ENCODE measurements at regions not wholly inside any gene's neighbourhood (a gene's known extent, or its start where the extent isn't known, plus 50 kb on each side); places are given as distances from the start of the nearest gene placed in this dataset.

- Histone ChIP-seq H3K27ac (no peak overlapping the region), H4K20me1 (ENCODE audit: low read depth) (no peaks in the 10 kb centered on the region), H3K27me3 (no peaks in the 10 kb centered on the region), H2AFZ (replicated peaks) (no peak overlapping the region), H3K4me1 (no peaks in the 10 kb centered on the region), H3K9ac (no peak overlapping the region), H3K4me3 (no peak overlapping the region), H3K9me3 (ENCODE audit: low read depth) (no peaks in the 10 kb centered on the region), H3K4me2 (no peak overlapping the region), H3F3A (ENCODE audit: low read depth) (no peaks in the 10 kb centered on the region), H3K79me2 (ENCODE audit: low read depth) (no peaks in the 10 kb centered on the region), H3K36me3 (no peaks in the 10 kb centered on the region)
- TF ChIP-seq, protein P1, sequence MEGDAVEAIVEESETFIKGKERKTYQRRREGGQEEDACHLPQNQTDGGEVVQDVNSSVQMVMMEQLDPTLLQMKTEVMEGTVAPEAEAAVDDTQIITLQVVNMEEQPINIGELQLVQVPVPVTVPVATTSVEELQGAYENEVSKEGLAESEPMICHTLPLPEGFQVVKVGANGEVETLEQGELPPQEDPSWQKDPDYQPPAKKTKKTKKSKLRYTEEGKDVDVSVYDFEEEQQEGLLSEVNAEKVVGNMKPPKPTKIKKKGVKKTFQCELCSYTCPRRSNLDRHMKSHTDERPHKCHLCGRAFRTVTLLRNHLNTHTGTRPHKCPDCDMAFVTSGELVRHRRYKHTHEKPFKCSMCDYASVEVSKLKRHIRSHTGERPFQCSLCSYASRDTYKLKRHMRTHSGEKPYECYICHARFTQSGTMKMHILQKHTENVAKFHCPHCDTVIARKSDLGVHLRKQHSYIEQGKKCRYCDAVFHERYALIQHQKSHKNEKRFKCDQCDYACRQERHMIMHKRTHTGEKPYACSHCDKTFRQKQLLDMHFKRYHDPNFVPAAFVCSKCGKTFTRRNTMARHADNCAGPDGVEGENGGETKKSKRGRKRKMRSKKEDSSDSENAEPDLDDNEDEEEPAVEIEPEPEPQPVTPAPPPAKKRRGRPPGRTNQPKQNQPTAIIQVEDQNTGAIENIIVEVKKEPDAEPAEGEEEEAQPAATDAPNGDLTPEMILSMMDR (IDR thresholded peaks at IDR 0.05): no peak
- TF ChIP-seq EZH2 (IDR thresholded peaks at IDR 0.05) (no peak), EZH2phosphoT487 (IDR thresholded peaks at IDR 0.05) (no peak)
- Mint-ChIP-seq H3K27ac (no peak overlapping the region), H3K36me3 (no peaks in the 10 kb centered on the region), H3K4me1 (no peaks in the 10 kb centered on the region), H3K4me3 (no peak overlapping the region), H3K9me3 (no peaks in the 10 kb centered on the region), H3K27me3 (ENCODE audit: insufficient read depth, low read depth) (no peaks in the 10 kb centered on the region)
- DNase-seq (ENCODE audit: low spot score): no peak
Observed at GRCh38 chr2:117723888-117724434, 90.5 kb upstream of the DDX18 start.

DNA sequence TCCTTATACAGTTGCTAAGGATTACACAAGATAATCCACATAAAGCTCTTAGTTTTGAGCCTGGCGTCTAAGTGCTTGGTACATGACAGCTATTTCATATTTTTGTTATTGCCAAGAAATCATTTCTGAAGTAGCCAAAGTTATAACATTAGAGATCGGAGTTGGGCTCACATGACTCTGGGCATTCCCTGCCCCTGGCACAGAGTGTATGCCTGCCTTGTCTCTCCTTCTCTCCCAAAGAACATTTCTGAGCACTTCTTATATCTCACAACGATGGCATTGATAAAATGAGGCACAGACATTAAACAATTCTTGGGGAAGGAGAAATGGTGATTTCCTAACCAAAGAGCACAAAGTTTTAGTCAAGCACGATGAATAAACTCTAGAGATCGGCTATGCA is 87.7 kb upstream of the DDX18 start:
- Histone ChIP-seq H3K36me3 (no peaks in the 10 kb centered on the region), H3K79me2 (ENCODE audit: low read depth) (no peaks in the 10 kb centered on the region), H3K27ac (no peak overlapping the region), H3K9me3 (ENCODE audit: low read depth) (no peaks in the 10 kb centered on the region), H3K4me2 (no peak overlapping the region), H3F3A (ENCODE audit: low read depth) (no peaks in the 10 kb centered on the region), H2AFZ (replicated peaks) (no peak overlapping the region), H3K4me1 (no peaks in the 10 kb centered on the region), H3K4me3 (no peak overlapping the region), H3K9ac (no peak overlapping the region), H3K27me3 (no peaks in the 10 kb centered on the region), H4K20me1 (ENCODE audit: low read depth) (no peaks in the 10 kb centered on the region)
- Mint-ChIP-seq H3K27me3 (ENCODE audit: insufficient read depth, low read depth) (no peaks in the 10 kb centered on the region), H3K36me3 (no peaks in the 10 kb centered on the region), H3K4me1 (no peaks in the 10 kb centered on the region), H3K4me3 (no peak overlapping the region), H3K9me3 (no peaks in the 10 kb centered on the region), H3K27ac (no peak overlapping the region)
- TF ChIP-seq, protein P1 (IDR thresholded peaks at IDR 0.05): no peak
- TF ChIP-seq EZH2phosphoT487 (IDR thresholded peaks at IDR 0.05): no peak
- TF ChIP-seq EZH2 (IDR thresholded peaks at IDR 0.05): no peak
- DNase-seq (ENCODE audit: low spot score): no peak

DNA sequence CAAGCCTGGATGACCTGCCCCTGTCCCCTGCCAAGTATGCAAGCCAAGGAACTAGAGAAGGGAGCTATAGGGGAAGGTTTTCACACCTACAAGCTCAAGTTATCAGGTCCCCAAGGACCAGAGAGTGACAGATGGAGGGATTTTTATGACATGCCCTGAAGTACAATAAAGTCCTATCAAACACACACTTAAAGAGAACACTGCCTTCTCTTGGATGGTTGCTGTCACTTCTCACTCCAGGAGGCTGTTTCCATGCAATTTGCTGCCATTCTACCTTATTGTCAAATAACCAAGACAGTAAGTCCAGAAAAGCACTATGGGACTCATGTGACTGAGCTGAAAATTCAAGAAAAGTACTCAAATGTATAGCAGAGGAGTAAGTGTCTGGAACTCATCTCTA is 76.6 kb upstream of the DDX18 start:
- Histone ChIP-seq H2AFZ (replicated peaks) (no peak overlapping the region), H3K9me3 (ENCODE audit: low read depth) (no peaks in the 10 kb centered on the region), H3F3A (ENCODE audit: low read depth) (no peaks in the 10 kb centered on the region), H3K4me2 (no peak overlapping the region), H3K4me1 (no peaks in the 10 kb centered on the region), H4K20me1 (ENCODE audit: low read depth) (no peaks in the 10 kb centered on the region), H3K79me2 (ENCODE audit: low read depth) (no peaks in the 10 kb centered on the region), H3K4me3 (no peak overlapping the region), H3K27ac (no peak overlapping the region), H3K36me3 (no peaks in the 10 kb centered on the region), H3K9ac (no peak overlapping the region), H3K27me3 (no peaks in the 10 kb centered on the region)
- no peak for DNase-seq (ENCODE audit: low spot score)
- peaks cover 3% of the 10 kb centered on the region for H3K4me1 Mint-ChIP-seq
- H3K4me3 Mint-ChIP-seq: no peak overlapping the region
- H3K27ac Mint-ChIP-seq: no peak overlapping the region
- no peaks in the 10 kb centered on the region for H3K36me3 Mint-ChIP-seq
- TF ChIP-seq EZH2phosphoT487 (IDR thresholded peaks at IDR 0.05) (no peak), EZH2 (IDR thresholded peaks at IDR 0.05) (no peak)
- TF ChIP-seq, protein P1 (IDR thresholded peaks at IDR 0.05): no peak
- H3K27me3 Mint-ChIP-seq (ENCODE audit: insufficient read depth, low read depth): no peaks in the 10 kb centered on the region
- H3K9me3 Mint-ChIP-seq: no peaks in the 10 kb centered on the region

Measured in neural progenitor cell (in vitro differentiated cells).